IMR-90 (cell line): ENCODE measurements at regions not wholly inside any gene's neighbourhood (a gene's known extent, or its start where the extent isn't known, plus 50 kb on each side); places are given as distances from the start of the nearest gene placed in this dataset.

Source experiments
- CEBPB ChIP-seq: IDR thresholded peaks from 2 replicates; pipeline ENCODE4 v1.6.1; 2012; ENCODE audit warnings: low read depth, low read length, improper control_type of control experiment
- CTCF ChIP-seq: conservative IDR thresholded peaks from 2 replicates; pipeline ENCODE4 v1.5.1; 2012; ENCODE audit warnings: mild to moderate bottlenecking, low read depth, low read length, improper control_type of control experiment
- MAFK ChIP-seq: IDR thresholded peaks from 2 replicates; pipeline ENCODE4 v1.6.1; 2012; ENCODE audit warnings: low read depth, low read length, improper control_type of control experiment
- POLR2A ChIP-seq: IDR thresholded peaks from 2 replicates; pipeline ENCODE4 v1.6.1; 2012; ENCODE audit warnings: mild to moderate bottlenecking, low read depth, low read length
- RAD21 ChIP-seq: IDR thresholded peaks from 2 replicates; pipeline ENCODE4 v1.6.1; 2012; ENCODE audit warnings: low read length, improper control_type of control experiment
- RCOR1 ChIP-seq: IDR thresholded peaks from 2 replicates; pipeline ENCODE4 v1.6.1; 2012; ENCODE audit warnings: mild to moderate bottlenecking, low read length, improper control_type of control experiment; ENCODE audit not compliant: insufficient replicate concordance
- RFX5 ChIP-seq: IDR thresholded peaks from 2 replicates; pipeline ENCODE4 v1.8.0; 2012; ENCODE audit warnings: low read depth, mild to moderate bottlenecking, low read length, moderate library complexity
- SMC3 ChIP-seq: fragments of 150-350 bp; IDR thresholded peaks from 2 replicates; pipeline ENCODE4 v1.6.1; 2016; ENCODE audit warnings: low read depth, mild to moderate bottlenecking, antibody characterized with exemption, low read length, moderate library complexity
- TF ChIP-seq, protein P1 (sequence below): fragments of 150-350 bp; IDR thresholded peaks from 2 replicates; pipeline ENCODE4 v1.6.1; 2016; ENCODE audit warnings: low read depth, mild to moderate bottlenecking, low read length, moderate library complexity, borderline replicate concordance

- TF ChIP-seq RCOR1 (no peak), CTCF (no peak), POLR2A (no peak), CEBPB (no peak), RAD21 (no peak), SMC3 (no peak), RFX5 (no peak), MAFK (no peak)
- TF ChIP-seq, protein P1, sequence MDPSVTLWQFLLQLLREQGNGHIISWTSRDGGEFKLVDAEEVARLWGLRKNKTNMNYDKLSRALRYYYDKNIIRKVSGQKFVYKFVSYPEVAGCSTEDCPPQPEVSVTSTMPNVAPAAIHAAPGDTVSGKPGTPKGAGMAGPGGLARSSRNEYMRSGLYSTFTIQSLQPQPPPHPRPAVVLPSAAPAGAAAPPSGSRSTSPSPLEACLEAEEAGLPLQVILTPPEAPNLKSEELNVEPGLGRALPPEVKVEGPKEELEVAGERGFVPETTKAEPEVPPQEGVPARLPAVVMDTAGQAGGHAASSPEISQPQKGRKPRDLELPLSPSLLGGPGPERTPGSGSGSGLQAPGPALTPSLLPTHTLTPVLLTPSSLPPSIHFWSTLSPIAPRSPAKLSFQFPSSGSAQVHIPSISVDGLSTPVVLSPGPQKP, result no peak
Measured at GRCh38 chr22:22185844-22186499, 58.6 kb upstream of the VPREB1 start.
